GM12872 (cell line): ENCODE measurements at regions not wholly inside any gene's neighbourhood (a gene's known extent, or its start where the extent isn't known, plus 50 kb on each side); places are given as distances from the start of the nearest gene placed in this dataset.

Experiments used
- TF ChIP-seq, protein P1 (sequence below): IDR thresholded peaks from 3 replicates; pipeline ENCODE4 v1.5.1; 2011; ENCODE audit warnings: low read depth, mild to moderate bottlenecking, low read length, moderate library complexity; ENCODE audit not compliant: insufficient read depth

DNA sequence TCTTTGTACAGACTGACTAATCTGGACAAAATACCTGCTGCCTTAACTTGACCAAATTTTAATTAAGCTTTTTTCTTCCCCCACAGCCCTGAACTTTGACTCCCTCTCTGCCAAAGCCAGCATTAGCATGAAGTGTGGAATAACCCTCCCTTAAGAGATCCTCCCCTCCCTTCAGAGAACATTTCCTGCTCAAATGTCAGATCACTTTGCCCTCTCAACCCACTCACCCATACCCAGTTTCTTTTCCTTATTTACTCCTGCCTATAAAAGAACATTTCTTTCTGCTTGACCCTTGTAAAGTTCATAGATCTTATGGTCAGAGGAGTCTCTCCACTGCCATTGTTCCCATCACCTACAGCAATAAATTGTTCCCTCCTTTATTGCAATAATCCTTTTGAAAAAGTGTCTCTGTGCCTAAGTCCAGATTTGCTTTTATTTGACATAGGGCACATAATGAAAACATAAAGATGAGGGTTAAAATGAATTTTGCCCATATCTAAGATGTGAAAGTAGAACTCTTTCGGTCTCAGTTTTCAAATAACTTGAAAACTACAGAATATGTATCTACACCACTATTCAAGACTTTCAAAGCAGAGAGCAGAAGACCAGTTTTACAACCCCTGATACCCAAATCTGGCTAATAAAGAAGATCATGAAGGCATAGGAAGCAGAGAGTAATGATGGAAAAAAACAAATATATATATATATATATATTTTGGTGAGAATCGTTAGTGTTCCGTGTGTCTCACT is 289.7 kb upstream of the ANXA10 start:
- TF ChIP-seq, protein P1, sequence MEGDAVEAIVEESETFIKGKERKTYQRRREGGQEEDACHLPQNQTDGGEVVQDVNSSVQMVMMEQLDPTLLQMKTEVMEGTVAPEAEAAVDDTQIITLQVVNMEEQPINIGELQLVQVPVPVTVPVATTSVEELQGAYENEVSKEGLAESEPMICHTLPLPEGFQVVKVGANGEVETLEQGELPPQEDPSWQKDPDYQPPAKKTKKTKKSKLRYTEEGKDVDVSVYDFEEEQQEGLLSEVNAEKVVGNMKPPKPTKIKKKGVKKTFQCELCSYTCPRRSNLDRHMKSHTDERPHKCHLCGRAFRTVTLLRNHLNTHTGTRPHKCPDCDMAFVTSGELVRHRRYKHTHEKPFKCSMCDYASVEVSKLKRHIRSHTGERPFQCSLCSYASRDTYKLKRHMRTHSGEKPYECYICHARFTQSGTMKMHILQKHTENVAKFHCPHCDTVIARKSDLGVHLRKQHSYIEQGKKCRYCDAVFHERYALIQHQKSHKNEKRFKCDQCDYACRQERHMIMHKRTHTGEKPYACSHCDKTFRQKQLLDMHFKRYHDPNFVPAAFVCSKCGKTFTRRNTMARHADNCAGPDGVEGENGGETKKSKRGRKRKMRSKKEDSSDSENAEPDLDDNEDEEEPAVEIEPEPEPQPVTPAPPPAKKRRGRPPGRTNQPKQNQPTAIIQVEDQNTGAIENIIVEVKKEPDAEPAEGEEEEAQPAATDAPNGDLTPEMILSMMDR, result no peak

DNA sequence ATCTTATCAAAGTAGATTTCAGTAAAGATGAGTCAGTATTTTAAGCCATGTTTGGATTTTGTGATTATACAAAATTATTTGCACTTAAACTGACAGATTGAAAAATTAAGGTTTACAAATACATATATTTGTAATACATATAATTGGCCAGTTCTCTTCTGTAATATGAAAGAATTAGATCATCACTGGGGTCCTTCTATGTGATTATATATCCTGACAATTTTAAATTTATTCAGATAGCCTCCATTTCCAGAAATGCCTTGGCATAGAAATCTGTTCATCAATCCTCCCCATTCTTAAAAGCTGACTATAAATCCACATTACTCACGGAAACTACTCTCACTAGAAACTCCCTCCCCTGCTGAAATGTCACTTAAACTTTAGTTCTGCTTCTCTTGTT is 280.4 kb upstream of the ANXA10 start:
- TF ChIP-seq, protein P1, result no peak

DNA sequence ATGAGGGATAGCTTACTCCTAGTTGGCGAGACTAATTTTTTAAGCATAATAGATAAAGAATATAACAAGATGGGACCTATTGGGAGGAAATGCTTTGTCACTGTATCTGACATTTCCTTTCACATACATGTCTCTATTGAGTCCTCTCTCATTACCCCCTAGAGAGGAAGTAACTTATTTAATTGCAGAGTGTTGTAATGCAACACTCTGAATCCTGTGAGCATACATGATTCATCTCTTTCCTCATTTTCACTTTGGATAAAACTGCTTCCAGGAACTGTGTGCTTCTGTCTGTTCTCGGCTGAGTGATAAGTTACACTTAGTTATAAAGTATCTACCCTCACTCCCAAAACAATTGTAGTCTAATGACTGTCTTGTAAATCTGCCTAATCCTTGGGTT is 266.1 kb upstream of the ANXA10 start:
- TF ChIP-seq, protein P1, result no peak

DNA sequence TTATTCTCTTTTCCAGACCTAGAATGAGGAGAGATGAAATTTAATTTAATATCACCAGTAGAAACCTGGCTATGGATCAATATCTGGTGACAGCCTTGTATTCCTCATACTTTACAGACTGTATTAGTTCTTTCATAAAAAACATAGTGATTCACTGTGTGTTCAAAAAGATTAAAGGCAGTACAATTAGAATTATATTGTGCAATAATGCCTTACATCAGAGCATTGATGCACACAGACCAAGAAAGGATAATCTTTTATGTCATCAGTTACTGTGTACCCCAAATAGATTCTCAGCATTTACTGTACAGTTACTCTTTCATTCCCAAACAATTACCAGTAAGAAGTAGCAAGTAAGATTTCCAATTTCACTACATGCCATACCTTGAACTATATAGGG is 260.5 kb upstream of the ANXA10 start:
- TF ChIP-seq, protein P1, result no peak

DNA sequence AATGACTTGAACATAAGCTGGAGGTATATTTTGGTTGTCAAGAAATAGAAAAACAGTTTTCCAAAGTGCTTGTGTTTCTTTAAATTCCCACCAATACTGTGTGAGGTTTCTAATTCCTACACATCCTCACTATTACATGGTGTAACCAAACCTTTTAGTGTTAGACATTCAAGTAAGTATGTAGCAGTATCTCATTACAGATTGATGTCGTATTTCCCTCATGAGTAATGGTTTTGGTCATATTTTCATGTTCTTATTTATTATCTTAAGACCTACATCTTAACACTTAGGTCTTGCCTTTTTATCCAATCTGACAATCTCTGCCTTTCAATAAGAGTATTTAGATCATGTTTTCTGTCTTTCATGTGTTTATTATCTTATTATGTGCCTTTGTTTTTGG is 253.7 kb upstream of the ANXA10 start:
- TF ChIP-seq, protein P1, result no peak

DNA sequence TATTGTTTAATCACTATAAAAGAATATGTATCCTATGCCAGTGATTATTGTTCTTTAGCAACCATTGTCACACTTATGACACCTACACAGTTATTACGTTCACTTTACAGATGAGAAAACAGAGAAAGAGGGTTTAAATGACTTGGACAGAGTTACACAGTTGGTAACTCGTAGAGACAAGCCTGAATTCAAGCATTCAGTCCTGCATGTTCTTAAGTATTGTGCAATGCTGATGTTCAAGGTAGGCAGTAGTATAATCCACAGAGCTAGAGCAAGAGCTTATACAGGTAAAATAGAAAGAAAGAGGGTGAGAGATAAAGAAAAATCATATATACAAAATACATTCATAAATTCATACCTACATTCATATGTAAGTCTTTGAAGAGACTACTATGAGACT is 249.8 kb upstream of the ANXA10 start:
- TF ChIP-seq, protein P1, result no peak

DNA sequence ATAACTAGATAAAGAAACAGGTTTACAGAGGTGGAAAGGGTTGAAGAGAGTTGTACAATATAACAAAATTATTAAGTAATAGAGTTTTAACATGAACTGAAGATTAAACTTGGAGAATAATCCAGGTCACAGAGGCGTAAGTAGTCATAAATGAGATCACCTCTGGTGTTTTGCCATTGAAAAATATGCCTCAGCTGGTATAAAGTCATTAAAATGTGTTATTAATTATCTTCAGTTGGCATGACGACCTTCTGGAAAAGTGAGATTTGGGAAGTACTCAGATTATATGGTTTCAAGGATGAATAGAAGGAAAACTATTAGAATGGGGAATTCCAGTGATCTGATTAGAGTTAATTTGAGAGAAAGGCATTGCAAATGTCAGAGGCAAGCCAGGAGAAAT is 237.5 kb upstream of the ANXA10 start:
- TF ChIP-seq, protein P1, result no peak
